ENCODE measurements at regions not wholly inside any gene's neighbourhood (a gene's known extent, or its start where the extent isn't known, plus 50 kb on each side); places are given as distances from the start of the nearest gene placed in this dataset.

DNA sequence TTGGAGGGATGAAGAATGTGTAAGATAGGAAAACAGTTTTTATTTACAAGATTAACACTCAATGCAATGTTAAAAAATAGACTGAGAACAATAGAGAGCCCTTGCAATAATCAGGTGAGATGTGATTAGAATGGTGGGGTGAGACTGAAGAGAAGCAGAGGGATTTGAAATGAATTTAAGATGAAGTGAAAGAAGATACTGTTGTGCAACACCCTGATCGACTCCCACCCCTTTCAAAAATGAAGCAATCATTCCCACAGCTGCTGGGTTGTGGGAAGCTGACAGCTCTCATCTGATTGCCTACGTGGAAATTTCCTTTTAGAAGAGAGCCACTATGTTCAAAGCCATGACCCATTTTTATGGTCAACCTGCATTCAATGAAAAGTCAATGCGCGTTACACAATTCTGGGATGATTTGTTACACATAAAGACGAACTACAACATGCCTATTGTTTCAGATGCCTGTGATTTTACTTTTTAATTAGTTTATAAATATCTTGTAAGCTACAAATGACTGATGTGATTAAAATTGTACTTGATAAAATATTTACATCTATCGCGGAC is 1374.8 kb downstream of the PCDH9 start:
- Mint-ChIP-seq H3K9me3 (no peaks in the 10 kb centered on the region), H3K36me3 (ENCODE audit: low read depth) (no peaks in the 10 kb centered on the region), H3K4me3 (no peak overlapping the region), H3K4me1 (ENCODE audit: low read depth) (peaks cover 26% of the 10 kb centered on the region), H3K27ac (no peak overlapping the region), H3K27me3 (ENCODE audit: insufficient read depth) (no peaks in the 10 kb centered on the region)
- DNase-seq = no peak
- no peak for TF ChIP-seq CTCF (IDR thresholded peaks at IDR 0.05)

GRCh38 chr13:65854431-65854830 is 1375.7 kb downstream of the PCDH9 start:
- H3K27me3 Mint-ChIP-seq (ENCODE audit: insufficient read depth) = no peaks in the 10 kb centered on the region
- no peak for DNase-seq
- no peak for TF ChIP-seq CTCF (IDR thresholded peaks at IDR 0.05)
- no peak overlapping the region for H3K27ac Mint-ChIP-seq
- no peaks in the 10 kb centered on the region for H3K36me3 Mint-ChIP-seq (ENCODE audit: low read depth)
- H3K4me3 Mint-ChIP-seq = no peak overlapping the region
- no peaks in the 10 kb centered on the region for H3K9me3 Mint-ChIP-seq
- H3K4me1 Mint-ChIP-seq (ENCODE audit: low read depth) = peaks cover 26% of the 10 kb centered on the region

- DNase-seq = no peak
- Mint-ChIP-seq H3K27me3 (ENCODE audit: insufficient read depth) (no peaks in the 10 kb centered on the region), H3K4me1 (ENCODE audit: low read depth) (no peaks in the 10 kb centered on the region), H3K9me3 (no peaks in the 10 kb centered on the region), H3K27ac (no peak overlapping the region), H3K36me3 (ENCODE audit: low read depth) (no peaks in the 10 kb centered on the region), H3K4me3 (no peak overlapping the region)
- no peak for TF ChIP-seq CTCF (IDR thresholded peaks at IDR 0.05)
Observed at GRCh38 chr13:65844266-65844841, 1385.8 kb downstream of the PCDH9 start.

GRCh38 chr13:65843314-65843731 is 1386.8 kb downstream of the PCDH9 start:
- no peaks in the 10 kb centered on the region for H3K36me3 Mint-ChIP-seq (ENCODE audit: low read depth)
- no peaks in the 10 kb centered on the region for H3K9me3 Mint-ChIP-seq
- DNase-seq = no peak
- H3K27me3 Mint-ChIP-seq (ENCODE audit: insufficient read depth) = no peaks in the 10 kb centered on the region
- H3K27ac Mint-ChIP-seq = no peak overlapping the region
- H3K4me3 Mint-ChIP-seq = no peak overlapping the region
- no peaks in the 10 kb centered on the region for H3K4me1 Mint-ChIP-seq (ENCODE audit: low read depth)
- TF ChIP-seq CTCF (IDR thresholded peaks at IDR 0.05) = no peak

DNA sequence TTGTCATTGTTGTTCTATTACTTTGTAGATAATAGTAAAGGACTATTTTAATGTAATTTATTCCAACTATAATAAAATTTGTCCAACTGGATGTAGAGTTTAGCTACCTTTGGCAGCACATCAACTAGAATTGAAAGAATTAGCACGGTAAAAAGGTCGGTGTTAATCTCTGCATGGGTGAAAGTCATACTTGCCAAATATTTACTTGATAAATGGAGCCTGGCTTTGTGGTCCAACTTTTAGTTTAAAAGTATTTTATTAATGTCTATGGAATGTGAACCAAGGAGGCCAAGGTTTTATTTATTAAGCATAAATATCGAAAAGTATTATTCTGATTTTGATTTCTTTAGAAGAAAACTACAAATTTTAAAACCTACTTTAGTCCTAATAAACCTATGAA is 1389.0 kb downstream of the PCDH9 start:
- Mint-ChIP-seq H3K4me1 (ENCODE audit: low read depth) (no peaks in the 10 kb centered on the region), H3K4me3 (no peak overlapping the region), H3K27me3 (ENCODE audit: insufficient read depth) (peaks cover 1% of the 10 kb centered on the region; the same call in 1 of the 2 replicates), H3K36me3 (ENCODE audit: low read depth) (no peaks in the 10 kb centered on the region), H3K9me3 (no peaks in the 10 kb centered on the region), H3K27ac (no peak overlapping the region)
- TF ChIP-seq CTCF (IDR thresholded peaks at IDR 0.05) = no peak
- no peak for DNase-seq
